Hematopoietic multipotent progenitor cell treated with erythropoietin and hydrocortisone succinate and interleukin-3 and kit ligand, for 6 days (in vitro differentiated cells): ENCODE measurements at regions not wholly inside any gene's neighbourhood (a gene's known extent, or its start where the extent isn't known, plus 50 kb on each side); places are given as distances from the start of the nearest gene placed in this dataset.
"Not testable (repeated sequence)": the region's sequence is repeated elsewhere in the genome, so short reads cannot be mapped to it uniquely, and the experiment has no call there.

Experiments used
- DNase-seq: peaks from one replicate; pipeline ENCODE4 v3.0.0-alpha.2; 2015

GRCh38 chrX:11836284-11836683 lies 78.2 kb downstream of the MSL3 start:
- no peak for DNase-seq

GRCh38 chrX:11837437-11837836 lies 79.4 kb downstream of the MSL3 start:
- DNase-seq, result no peak

GRCh38 chrX:11864171-11864570 lies 106.1 kb downstream of the MSL3 start:
- DNase-seq, result no peak

GRCh38 chrX:11867610-11868345 lies 109.7 kb downstream of the MSL3 start:
- peak; percentile 2 for DNase-seq

- no peak for DNase-seq
Measured at GRCh38 chrX:11870789-11871188, 112.8 kb downstream of the MSL3 start.

GRCh38 chrX:11881485-11882170 lies 123.6 kb downstream of the MSL3 start:
- no peak for DNase-seq

- no peak for DNase-seq
Measured at GRCh38 chrX:11886745-11887144, 128.7 kb downstream of the MSL3 start.

- DNase-seq, result no peak
Measured at GRCh38 chrX:11887175-11887574, 129.1 kb downstream of the MSL3 start.

GRCh38 chrX:11888421-11888820 lies 130.4 kb downstream of the MSL3 start:
- DNase-seq, result no peak

- DNase-seq, result no peak
Measured at GRCh38 chrX:11889791-11890190, 131.8 kb downstream of the MSL3 start.

- no peak for DNase-seq
Measured at GRCh38 chrX:11890836-11891514, 132.9 kb downstream of the MSL3 start.

- DNase-seq, result no peak
Measured at GRCh38 chrX:11893933-11894710, 136.1 kb downstream of the MSL3 start.

GRCh38 chrX:11899091-11899490 lies 141.1 kb downstream of the MSL3 start:
- no peak for DNase-seq

- DNase-seq, result not testable (repeated sequence)
Measured at GRCh38 chrX:11905933-11906332, 147.9 kb downstream of the MSL3 start.

GRCh38 chrX:11908371-11908770 lies 150.3 kb downstream of the MSL3 start:
- DNase-seq, result peak; percentile 35

- DNase-seq, result no peak
Measured at GRCh38 chrX:11913001-11913400, 155.0 kb downstream of the MSL3 start.

GRCh38 chrX:11929476-11929875 lies 171.4 kb downstream of the MSL3 start:
- no peak for DNase-seq

GRCh38 chrX:11932423-11932822 lies 174.4 kb downstream of the MSL3 start:
- no peak for DNase-seq

GRCh38 chrX:11934089-11934488 lies 176.1 kb downstream of the MSL3 start:
- no peak for DNase-seq

- no peak for DNase-seq
Measured at GRCh38 chrX:11941571-11941970, 183.5 kb downstream of the MSL3 start.

- peak; percentile 27 for DNase-seq
Measured at GRCh38 chrX:11944501-11944900, 186.5 kb downstream of the MSL3 start.

GRCh38 chrX:11949291-11949690 lies 189.0 kb upstream of the FRMPD4 start:
- DNase-seq, result no peak

GRCh38 chrX:11952176-11952720 lies 186.0 kb upstream of the FRMPD4 start:
- DNase-seq, result no peak
